ENCODE measurements at regions not wholly inside any gene's neighbourhood (a gene's known extent, or its start where the extent isn't known, plus 50 kb on each side); places are given as distances from the start of the nearest gene placed in this dataset.
"Not testable (repeated sequence)": the region's sequence is repeated elsewhere in the genome, so short reads cannot be mapped to it uniquely, and the experiment has no call there.

DNA sequence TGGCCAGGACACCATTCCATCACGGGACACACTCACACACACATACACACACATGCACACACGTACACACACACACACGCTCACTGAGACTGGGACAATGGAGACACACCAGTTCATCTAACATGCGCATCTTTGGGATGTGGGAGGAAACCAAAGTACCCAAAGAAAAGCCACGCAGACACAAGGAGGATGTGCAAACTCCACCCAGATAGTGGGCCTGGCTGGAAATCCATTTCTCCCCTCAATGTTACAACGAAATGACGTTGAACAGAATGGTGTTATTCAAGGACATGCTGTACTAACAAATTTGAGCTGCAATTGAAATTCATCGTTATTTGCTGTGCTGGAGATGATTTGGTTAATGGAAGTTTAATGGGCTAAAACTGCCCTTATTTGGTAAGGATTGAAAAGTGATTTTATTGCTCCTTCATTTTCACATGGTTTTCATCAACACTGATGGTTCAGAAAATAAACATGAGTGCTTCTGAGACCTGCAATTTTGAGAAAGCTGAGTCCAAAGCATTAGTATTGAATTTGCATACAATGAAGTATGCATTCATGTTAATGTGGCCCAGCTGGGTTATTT, 110.0 kb downstream of the KCNE4 start:
- no peaks in the 10 kb centered on the region for H3K9me3 ChIP-seq (replicated peaks)
- H3K27ac ChIP-seq = no peak overlapping the region
- no peak for DNase-seq
- H3K27me3 ChIP-seq = no peaks in the 10 kb centered on the region
- H3K4me1 ChIP-seq = 0 out of 2 replicates have a peak, but pooled peaks cover 2% of the 10 kb centered on the region
- H3K4me3 ChIP-seq = no peak overlapping the region
- no peaks in the 10 kb centered on the region for H3K36me3 ChIP-seq

DNA sequence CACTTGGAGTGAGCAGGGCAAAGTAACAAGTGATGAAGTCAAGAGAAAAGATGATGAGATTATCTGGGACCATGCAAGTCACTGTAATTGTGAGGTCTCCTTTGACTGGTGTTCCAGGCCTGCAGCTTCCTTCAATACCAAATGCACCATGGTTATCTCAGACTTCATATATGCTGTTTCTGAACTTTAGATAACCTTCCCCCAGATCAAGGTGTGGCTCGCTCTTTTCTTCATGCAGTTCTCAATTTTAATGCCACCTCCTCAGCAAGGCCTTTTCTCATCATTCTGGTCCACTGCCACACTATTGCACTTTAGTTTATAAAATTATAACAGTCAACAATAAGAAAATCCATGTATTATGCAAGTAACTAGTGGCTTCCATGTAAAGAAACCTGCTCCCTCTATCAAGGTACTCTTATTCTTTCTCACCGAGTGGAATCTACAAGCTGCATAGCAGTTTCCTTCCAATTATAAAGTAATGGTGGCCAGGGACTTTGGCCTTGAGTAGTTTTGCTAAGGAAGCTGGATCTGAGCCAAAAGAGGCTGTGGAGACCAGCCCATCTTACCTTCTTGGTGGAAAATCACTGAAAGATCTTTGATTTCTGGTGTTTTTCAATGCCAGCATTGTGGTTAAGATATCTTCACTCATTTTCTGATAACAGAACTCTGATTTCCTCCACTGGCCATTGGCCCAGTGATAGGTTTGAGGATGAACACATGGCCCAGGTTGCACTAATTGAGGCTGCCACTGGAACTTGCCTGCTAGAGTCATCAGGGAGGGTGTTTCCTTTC, 113.6 kb downstream of the KCNE4 start:
- no peak for DNase-seq
- Histone ChIP-seq H3K36me3 (no peaks in the 10 kb centered on the region), H3K4me1 (0 out of 2 replicates have a peak, but pooled peaks cover 2% of the 10 kb centered on the region), H3K27me3 (no peaks in the 10 kb centered on the region), H3K4me3 (no peak overlapping the region), H3K9me3 (replicated peaks) (no peaks in the 10 kb centered on the region), H3K27ac (no peak overlapping the region)

DNA sequence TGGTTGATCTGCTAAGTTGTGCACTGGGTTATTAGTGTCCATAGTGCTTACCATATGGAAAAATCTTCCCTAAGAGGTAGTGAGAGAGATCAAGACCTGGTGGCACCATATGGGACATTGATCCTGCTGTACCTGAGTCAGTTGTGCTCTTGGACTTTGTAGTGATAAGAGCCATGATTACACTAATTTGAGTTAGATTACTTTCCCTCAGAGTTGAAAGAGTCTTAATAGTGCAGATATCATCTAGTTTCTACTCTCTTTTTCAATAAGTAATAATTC, 114.2 kb downstream of the KCNE4 start:
- H3K27me3 ChIP-seq = no peaks in the 10 kb centered on the region
- no peak overlapping the region for H3K27ac ChIP-seq
- DNase-seq = no peak
- H3K4me3 ChIP-seq = no peak overlapping the region
- no peaks in the 10 kb centered on the region for H3K4me1 ChIP-seq
- no peaks in the 10 kb centered on the region for H3K36me3 ChIP-seq
- H3K9me3 ChIP-seq (replicated peaks) = no peaks in the 10 kb centered on the region

DNA sequence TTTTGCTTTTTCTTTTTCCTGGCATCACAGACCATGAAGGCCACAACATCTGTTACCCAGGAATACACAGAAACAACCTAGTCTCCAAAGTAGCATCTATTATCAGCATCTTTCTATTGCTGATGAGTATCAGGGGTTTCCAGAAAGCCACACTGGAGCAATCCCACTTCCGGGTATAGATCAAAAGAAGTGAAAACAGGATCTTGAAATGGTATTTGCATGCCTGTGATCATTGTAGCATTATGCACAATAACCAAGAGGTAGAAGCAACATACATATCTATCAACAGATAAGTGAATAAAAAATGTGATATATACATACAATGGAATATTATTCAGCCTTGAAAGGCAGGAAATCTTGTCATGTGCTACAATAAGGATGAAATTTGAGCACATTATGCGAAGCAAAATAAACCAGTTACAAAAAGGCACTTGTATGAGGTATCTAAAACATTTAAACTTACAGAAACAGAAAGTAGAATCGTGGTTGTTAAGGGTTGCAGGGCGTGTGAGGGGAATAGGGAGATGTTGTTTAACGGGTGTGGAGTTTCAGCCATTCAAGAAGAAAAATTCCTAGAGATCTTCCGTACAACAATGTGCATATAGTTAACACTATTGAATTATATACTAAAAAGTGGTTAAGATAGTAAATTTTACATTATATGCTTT, 115.1 kb downstream of the KCNE4 start:
- H3K4me3 ChIP-seq = no peak overlapping the region
- no peaks in the 10 kb centered on the region for H3K9me3 ChIP-seq (replicated peaks)
- no peaks in the 10 kb centered on the region for H3K27me3 ChIP-seq
- no peak for DNase-seq
- no peak overlapping the region for H3K27ac ChIP-seq
- H3K36me3 ChIP-seq = no peaks in the 10 kb centered on the region
- no peaks in the 10 kb centered on the region for H3K4me1 ChIP-seq

DNA sequence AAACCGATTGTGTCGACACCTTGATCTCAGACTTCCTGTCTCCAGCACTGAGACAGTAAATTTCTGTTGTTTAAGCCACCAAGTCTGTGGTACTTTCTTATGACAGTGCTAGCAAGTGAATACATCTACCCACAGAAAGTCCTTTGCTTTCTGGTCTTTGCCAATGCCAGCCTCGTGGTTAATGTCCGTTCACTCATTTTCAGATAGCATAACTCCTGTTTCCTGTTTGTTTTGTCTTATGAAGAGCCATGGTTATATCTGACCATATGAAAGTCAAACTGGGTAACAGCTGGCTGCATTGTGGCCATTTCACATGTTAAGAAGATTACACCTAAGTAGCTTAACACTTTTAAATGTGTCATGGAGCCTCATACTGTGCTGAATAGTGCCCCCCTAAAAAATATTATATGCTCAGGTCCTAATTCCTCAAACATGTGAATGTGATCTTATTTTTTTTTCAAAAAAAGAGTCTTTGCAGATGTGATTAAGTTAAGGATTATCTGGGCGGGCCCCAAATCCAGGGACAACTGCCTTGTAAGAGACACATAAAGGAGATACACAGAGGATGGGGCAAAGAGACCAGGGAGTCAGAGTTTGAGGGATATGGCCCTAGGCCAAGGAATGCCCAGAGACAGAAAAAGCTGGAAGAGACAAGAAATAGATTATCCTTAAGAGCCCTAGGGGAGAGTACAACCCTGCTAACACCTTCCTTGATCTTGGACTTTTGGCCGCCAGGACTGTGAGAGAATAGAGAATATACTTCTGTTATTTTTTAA, 118.0 kb downstream of the KCNE4 start:
- Histone ChIP-seq H3K4me3 (no peak overlapping the region), H3K4me1 (no peaks in the 10 kb centered on the region), H3K27me3 (no peaks in the 10 kb centered on the region), H3K9me3 (replicated peaks) (no peaks in the 10 kb centered on the region), H3K27ac (no peak overlapping the region), H3K36me3 (no peaks in the 10 kb centered on the region)
- DNase-seq = peak in 1 of 2 experiments; percentile 9

DNA sequence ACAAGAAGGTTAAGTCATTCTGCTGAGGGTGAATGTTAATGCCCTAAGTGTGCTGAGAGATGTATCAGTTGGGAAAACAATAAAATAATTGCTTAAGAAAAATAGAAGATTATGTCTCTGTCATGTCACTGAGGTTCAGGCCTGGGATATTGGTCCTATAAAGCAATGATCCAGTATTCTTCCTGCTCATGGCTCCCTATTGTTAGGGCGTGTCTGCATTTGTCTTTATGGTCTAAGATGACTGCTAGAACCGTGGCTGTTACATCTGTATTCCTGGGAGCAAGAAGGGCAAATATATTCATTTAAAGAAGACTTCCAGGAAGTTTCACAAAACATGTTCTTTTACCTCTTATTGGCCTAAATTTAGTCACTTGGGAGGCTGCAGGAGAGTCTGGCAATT, 125.0 kb downstream of the KCNE4 start:
- no peaks in the 10 kb centered on the region for H3K36me3 ChIP-seq
- no peak overlapping the region for H3K27ac ChIP-seq
- H3K27me3 ChIP-seq = no peaks in the 10 kb centered on the region
- no peak overlapping the region for H3K4me3 ChIP-seq
- no peaks in the 10 kb centered on the region for H3K4me1 ChIP-seq
- no peaks in the 10 kb centered on the region for H3K9me3 ChIP-seq (replicated peaks)
- no peak for DNase-seq

DNA sequence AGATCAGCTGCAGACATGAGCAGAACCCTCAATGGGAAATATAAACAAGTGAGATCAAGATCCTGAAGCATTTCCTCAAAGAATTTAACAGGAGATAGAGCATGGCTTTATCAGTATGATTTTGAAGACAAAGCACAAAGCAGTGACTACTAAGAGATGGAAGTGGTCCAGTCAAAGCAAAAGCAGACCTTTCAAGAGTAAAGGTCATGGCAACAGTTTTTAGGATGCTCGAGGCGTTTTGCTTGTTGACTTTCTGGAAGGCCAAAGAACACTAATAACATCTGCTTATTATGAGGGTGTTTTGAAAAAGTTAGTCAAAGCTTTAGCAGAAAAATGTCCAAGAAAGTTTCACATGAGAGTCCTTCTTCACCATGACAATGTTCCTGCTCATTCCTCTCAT, 128.5 kb downstream of the KCNE4 start:
- no peak for DNase-seq
- Histone ChIP-seq H3K4me3 (no peak overlapping the region), H3K9me3 (replicated peaks) (no peaks in the 10 kb centered on the region), H3K27me3 (peaks cover 4% of the 10 kb centered on the region; the same call in 1 of the 2 replicates), H3K27ac (no peak overlapping the region), H3K4me1 (no peaks in the 10 kb centered on the region), H3K36me3 (peaks cover 2% of the 10 kb centered on the region; the same call in 1 of the 2 replicates)

DNA sequence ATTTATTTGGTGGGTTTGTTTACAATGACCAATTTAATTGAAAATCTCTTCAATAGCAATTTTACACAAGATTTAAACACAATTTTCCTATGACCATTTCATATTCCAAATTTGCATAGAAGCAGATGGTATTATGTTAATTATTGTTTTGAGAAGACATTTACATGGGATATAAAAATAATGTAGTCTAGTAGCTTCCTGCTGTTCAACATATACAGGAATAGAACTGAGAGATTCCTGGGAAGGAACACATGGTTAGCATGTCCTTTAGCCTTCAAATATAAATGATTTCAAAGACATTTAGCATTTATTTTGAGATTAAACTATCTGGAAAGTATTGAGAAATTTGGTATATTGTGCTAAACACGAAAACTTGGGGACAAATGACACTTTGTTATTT, 129.6 kb downstream of the KCNE4 start:
- no peaks in the 10 kb centered on the region for H3K4me1 ChIP-seq

DNA sequence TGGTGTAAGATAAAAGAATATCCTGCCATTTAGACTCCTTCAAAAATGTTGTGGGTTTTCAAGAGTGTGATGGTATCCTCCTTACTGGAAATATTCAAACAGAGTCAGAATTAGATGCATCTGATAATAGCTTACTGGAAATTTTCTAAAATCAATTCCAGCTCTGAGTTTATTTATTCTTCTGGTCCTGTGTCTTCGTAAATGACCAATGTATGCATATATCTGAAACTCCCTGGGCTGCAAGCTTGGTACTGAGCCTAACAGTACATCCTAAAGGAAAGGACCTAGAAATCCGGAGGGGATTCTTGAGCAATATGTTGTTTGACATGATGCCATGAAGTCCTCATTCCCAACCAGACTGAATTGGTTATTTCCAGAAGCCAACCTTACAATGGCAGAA, 130.4 kb downstream of the KCNE4 start:
- no peak for DNase-seq
- H3K4me1 ChIP-seq = no peaks in the 10 kb centered on the region
- H3K4me3 ChIP-seq = no peak overlapping the region
- peaks cover 2% of the 10 kb centered on the region; the same call in 1 of the 2 replicates for H3K36me3 ChIP-seq
- no peaks in the 10 kb centered on the region for H3K9me3 ChIP-seq (replicated peaks)
- no peak overlapping the region for H3K27ac ChIP-seq
- peaks cover 12% of the 10 kb centered on the region for H3K27me3 ChIP-seq

More for the DNA sequence above, 129.6 kb downstream of the KCNE4 start:
- peaks cover 10% of the 10 kb centered on the region for H3K27me3 ChIP-seq
- DNase-seq = no peak
- H3K9me3 ChIP-seq (replicated peaks) = no peaks in the 10 kb centered on the region
- H3K4me3 ChIP-seq = no peak overlapping the region
- H3K36me3 ChIP-seq = peaks cover 2% of the 10 kb centered on the region; the same call in 1 of the 2 replicates
- H3K27ac ChIP-seq = no peak overlapping the region

DNA sequence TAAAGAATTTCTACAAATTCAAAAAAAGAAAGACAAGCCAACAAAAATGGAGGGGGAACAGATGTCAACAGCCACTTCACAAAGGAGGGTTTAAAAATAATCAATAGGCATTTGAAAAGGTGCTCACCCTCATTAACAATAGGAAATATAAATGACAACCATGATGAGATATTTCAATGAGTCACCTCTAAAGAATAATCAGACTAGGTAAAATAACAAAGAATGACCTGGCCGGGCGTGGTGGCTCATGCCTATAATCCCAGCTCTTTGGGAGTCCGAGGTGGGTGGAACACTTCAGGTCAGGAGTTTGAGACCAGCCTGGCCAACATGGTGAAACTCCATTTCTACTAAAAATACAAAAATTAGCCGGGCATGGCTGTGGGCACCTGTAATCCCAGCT, 133.6 kb downstream of the KCNE4 start:
- H3K36me3 ChIP-seq = peaks cover 2% of the 10 kb centered on the region; the same call in 1 of the 2 replicates
- H3K9me3 ChIP-seq (replicated peaks) = no peaks in the 10 kb centered on the region
- H3K27me3 ChIP-seq = peaks cover 12% of the 10 kb centered on the region
- no peak overlapping the region for H3K27ac ChIP-seq
- no peaks in the 10 kb centered on the region for H3K4me1 ChIP-seq
- no peak for DNase-seq
- H3K4me3 ChIP-seq = no peak overlapping the region

DNA sequence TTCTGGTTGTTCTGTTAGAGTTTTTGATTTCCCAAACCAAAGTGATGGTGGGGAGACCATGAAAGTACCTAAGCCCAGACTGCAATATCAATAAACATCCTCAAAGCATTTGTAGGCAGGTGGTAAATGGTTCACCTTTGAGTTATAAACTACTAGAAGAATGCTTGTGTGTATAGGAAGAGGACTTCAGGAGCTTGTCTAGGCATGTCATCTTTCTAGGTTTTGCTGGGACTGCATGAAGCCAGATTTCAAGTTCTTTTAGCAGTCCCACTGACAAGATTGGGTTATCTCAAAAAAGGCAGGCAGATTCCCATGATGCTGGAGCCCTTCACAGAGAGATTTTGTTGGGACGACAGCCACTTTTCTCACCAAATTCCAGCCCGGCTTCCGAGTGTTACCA, 135.3 kb downstream of the KCNE4 start:
- peaks cover 12% of the 10 kb centered on the region for H3K27me3 ChIP-seq
- no peak overlapping the region for H3K4me3 ChIP-seq
- no peak for DNase-seq
- H3K4me1 ChIP-seq = no peaks in the 10 kb centered on the region
- H3K9me3 ChIP-seq (replicated peaks) = no peaks in the 10 kb centered on the region
- no peak overlapping the region for H3K27ac ChIP-seq
- H3K36me3 ChIP-seq = peaks cover 2% of the 10 kb centered on the region; the same call in 1 of the 2 replicates

DNA sequence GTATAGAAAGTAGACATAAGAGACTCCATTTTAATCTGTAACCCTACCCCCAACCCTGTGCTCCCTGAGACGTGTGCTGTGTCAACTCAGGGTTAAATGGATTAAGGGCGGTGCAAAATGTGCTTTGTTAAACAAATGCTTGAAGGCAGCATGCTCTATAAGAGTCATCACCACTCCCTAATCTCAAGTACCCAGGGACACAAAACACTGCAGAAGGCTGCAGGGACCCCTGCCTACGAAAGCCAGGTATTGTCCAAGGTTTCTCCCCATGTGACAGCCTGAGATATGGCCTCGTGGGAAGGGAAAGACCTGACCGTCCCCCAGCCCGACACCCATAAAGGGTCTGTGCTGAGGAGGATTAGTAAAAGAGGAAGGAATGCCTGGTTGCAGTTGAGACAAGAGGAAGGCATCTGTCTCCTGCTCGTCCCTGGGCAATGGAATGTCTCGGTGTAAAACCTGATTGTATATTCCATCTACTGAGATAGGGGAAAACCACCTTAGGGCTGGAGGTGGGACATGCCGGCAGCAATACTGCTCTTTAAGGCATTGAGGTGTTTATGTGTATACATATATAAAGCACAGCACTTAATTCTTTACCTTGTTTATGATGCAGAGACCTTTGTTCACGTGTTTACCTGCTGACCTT, 138.7 kb downstream of the KCNE4 start:
- H3K36me3 ChIP-seq, DNase-seq: not testable (repeated sequence)

DNA sequence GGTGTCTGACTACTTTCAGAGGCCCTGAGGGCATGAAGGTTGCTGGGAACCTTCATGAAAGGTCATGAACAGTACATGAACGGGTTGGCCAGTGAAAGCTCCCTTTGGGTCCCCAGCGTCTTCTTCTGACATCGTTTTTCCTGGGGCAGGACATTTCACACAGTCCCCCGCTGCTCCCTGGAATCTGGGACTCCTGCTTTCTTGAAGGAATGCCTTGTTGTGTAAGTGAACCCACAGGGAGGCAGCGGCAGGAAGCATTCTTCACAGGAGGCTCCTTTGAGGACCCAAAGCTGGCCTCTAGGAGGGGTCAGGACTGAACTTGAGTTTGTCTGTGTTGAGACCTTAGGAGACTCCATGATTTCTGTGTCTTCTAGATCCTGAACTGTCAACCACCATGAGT, 144.3 kb downstream of the KCNE4 start:
- Histone ChIP-seq H3K9me3 (replicated peaks) (no peaks in the 10 kb centered on the region), H3K27ac (no peak overlapping the region), H3K27me3 (0 out of 2 replicates have a peak, but pooled peaks cover under 1% of the 10 kb centered on the region), H3K4me3 (no peak overlapping the region), H3K4me1 (no peaks in the 10 kb centered on the region), H3K36me3 (no peaks in the 10 kb centered on the region)
- no peak for DNase-seq

More for the DNA sequence above, 138.7 kb downstream of the KCNE4 start:
- H3K9me3 ChIP-seq (replicated peaks); H3K27ac ChIP-seq; H3K4me1 ChIP-seq; H3K27me3 ChIP-seq; H3K4me3 ChIP-seq: not testable (repeated sequence)

DNA sequence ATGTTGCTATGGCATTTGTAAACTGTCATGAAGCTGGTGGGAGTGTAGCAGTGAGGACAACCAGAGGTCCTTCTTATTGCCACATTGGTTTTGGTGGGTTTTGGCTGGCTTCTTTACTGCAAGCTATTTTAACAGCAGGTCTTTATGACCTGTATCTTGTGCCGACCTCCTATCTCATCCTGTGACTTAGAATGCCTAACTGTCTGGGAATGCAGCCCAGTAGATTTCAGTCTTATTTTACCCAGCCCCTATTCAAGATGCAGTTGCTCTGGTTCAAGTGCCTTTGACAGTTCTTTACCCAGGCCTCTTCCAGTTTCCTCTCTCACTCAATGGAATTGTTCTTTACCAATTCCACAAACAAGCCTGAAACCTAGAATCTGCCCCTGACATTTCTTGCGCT, 145.1 kb downstream of the KCNE4 start:
- no peak for DNase-seq

More for the DNA sequence above, 145.1 kb downstream of the KCNE4 start:
- no peak overlapping the region for H3K4me3 ChIP-seq
- no peaks in the 10 kb centered on the region for H3K4me1 ChIP-seq
- H3K27ac ChIP-seq = no peak overlapping the region
- H3K9me3 ChIP-seq (replicated peaks) = no peaks in the 10 kb centered on the region
- 0 out of 2 replicates have a peak, but pooled peaks cover 3% of the 10 kb centered on the region for H3K27me3 ChIP-seq
- no peaks in the 10 kb centered on the region for H3K36me3 ChIP-seq

Data from SJCRH30 (cell line).